GM12874 (cell line): ENCODE measurements at regions not wholly inside any gene's neighbourhood (a gene's known extent, or its start where the extent isn't known, plus 50 kb on each side); places are given as distances from the start of the nearest gene placed in this dataset.

ENCODE experiments used
- TF ChIP-seq, protein P1 (sequence below): IDR thresholded peaks from 2 replicates; pipeline ENCODE4 v1.5.1; 2011; ENCODE audit warnings: low read depth, mild to moderate bottlenecking, control low read depth, low read length, moderate library complexity; ENCODE audit not compliant: insufficient read depth

DNA sequence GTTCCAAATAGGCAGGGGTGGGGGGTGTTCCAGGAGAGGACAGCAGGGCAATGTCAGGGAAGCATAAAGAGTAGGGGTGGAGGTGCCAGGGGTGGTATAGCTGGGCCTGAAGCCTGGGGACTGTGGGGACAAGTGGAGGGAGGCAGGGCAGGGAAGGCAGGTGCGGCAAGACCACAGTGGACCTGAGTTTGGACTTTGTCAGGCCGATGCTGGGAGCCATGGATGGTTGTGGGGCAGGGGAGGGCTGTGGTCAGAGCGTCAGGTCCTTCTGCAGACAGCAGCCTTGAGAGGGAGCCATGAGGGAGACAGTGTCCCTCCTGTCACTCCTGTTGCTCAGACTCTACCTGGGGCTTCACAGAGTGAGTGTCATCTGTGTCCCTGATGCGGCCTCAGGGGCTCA is 320.3 kb downstream of the PTPRU start:
- TF ChIP-seq, protein P1, sequence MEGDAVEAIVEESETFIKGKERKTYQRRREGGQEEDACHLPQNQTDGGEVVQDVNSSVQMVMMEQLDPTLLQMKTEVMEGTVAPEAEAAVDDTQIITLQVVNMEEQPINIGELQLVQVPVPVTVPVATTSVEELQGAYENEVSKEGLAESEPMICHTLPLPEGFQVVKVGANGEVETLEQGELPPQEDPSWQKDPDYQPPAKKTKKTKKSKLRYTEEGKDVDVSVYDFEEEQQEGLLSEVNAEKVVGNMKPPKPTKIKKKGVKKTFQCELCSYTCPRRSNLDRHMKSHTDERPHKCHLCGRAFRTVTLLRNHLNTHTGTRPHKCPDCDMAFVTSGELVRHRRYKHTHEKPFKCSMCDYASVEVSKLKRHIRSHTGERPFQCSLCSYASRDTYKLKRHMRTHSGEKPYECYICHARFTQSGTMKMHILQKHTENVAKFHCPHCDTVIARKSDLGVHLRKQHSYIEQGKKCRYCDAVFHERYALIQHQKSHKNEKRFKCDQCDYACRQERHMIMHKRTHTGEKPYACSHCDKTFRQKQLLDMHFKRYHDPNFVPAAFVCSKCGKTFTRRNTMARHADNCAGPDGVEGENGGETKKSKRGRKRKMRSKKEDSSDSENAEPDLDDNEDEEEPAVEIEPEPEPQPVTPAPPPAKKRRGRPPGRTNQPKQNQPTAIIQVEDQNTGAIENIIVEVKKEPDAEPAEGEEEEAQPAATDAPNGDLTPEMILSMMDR, result no peak

DNA sequence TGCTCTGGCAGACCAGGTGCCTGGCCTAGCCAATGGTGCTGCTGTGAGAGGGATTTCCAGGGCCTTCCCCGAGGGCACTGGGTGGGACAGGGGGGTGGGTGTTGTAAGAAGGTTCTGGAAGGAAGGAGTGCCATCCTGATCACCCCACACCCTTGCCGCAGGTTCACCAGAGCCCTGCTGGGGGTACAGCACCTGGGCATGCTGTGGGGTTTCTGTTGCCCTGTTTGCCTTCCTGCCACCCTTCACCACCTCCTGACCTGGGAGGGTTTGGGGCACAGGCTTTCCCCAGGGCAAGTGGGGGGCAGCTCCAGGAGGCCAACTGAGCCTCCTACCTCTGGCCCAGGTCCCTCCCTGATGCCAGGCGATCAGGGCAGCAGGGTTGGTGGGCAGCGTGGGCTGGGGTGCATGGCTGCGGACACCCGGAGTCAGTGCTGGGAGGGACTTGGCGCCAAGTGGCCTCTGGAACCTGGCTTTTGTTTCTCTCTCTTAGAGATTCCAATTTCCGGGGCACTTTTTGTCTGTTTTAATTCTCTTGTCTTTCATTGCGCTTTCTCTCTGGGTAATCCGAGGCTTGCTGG is 318.8 kb downstream of the PTPRU start:
- TF ChIP-seq, protein P1, result no peak

DNA sequence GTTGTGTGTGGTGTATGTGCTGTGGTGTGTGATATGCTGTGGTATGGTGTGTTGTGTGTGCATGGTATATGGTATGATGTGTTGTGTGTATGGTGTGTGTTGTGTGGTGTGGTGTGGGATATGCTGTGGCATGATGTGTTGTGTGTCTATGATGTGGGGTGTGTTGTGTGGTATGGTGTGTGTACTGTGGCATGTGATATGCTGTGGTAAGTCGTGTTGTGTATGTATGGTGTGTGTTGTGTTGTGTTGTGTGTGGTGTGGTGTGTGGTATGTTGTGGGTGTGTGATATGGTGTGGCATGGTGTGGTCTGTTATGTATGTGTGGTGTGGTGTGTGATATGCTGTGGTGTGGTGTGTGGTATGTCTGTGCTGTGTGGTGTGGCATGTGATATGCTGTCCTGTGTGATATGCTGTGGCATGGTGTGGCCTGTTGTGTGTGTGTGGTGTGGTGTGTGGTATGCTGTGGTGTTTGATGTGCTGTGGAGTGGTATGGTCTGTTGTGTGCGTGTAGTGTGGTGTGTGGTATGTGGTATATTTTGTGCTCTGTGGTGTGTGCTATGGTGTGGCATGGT is 318.0 kb downstream of the PTPRU start:
- TF ChIP-seq, protein P1, result no peak

DNA sequence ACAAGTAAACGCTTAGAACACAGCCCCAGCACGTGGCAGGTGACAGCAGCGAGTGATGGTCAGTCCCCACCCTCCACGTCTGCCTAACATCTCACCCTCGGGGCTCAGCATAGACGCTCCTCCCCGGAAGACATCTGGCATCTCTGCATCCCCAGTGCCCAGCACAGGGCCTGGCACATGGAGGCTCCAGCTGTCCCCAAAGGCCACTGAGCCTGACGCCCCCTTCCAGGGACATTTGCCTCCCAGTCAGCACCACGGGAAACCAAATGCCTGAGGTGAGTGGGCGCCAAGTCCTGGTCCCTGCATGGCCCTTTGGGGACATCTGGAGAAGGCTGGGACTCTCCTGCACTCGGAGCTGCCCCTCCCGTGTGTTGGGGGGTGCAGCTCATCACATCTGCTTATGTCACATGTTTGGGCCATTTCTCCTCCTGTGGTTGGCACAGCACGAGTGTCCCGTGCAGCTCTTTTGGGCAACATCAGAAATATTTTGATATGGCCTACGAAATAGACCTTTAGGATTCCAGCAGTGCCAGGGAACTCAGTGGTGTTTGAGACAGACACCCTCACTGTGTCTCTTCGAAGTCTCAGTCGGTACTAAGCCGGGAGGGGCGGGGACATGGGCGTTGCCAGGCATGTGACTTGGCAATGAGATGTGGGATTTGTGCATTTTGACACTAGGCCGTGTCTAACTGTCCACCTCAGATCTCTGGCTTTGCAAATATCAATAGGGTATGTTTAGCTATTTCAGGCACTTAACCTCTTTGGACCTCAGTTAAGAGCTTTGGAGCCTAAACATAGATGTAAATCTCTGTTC is 315.0 kb downstream of the PTPRU start:
- TF ChIP-seq, protein P1, result no peak

DNA sequence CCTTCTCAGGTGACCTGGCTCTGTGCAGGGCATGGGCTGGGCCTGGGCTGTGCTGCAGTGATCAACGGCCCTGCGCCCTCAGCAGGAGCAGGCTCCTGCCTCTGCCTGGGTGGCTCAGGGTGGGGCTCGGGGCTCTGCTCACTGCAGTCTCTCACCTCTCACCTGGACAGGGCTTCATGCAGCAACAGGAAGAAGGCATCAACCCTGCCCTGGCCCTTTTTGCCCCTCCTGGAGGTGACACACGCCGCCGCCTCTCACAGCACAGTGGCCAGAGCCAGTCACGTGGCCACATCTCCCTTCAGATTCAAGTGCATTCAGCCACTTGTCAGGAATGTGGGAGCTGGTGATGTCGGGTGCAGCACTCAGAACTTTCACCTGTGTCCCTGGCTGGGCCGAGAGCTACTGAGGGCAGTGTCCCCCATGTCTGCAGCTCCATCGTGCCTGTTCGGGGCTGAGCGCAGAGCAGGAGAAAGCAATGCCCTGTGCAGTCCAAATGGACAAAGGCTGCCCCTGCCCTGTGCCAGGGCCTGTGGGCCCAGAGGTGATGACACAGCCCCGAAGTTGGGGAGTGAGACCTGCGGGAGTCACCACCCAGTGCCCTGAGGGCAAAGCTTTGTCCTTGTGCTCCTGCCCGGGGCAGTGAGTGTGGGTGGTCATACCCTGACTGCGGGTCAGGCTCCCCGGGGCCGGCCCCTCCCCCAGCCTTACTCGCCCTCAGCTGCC is 314.0 kb downstream of the PTPRU start:
- TF ChIP-seq, protein P1, result no peak

DNA sequence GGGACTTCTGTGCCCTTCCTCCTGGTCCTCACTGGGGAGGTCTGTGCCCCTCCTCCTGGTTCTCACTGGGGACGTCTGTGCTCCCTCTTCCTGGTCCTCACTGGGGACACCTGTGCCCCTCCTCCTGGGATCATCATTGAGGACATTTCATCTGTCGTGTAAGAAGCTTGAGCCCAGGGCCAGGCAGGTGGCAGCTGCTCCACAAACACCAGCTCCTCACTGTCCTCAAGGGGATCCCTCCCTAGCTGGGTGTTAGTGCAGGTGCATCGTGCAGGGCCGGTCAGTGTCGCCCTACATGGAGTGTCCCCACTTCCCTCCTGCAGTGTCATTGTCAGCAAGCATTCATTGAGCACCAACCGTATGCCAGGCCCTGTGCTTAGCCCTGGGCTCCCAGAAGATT is 312.7 kb downstream of the PTPRU start:
- TF ChIP-seq, protein P1, result no peak

DNA sequence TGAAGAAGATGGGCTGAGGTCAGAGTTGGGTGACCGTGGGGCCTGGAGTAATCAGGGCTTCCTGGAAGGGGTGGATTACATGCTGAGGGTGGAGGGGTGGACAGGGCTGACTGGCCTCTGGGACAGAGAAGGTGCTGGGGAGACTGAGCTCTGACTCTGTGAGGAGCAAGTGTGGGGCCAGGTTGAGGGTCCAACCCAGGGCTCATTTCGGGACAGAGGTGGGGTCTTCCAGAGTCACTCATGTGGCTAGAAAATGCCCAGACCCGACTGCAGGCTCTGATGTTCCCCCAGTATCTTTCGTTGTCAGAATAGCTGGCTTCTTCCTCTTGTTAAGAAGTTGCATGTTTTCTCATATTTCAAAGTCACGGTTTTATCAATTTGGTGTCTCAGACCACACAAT is 311.8 kb downstream of the PTPRU start:
- TF ChIP-seq, protein P1, result no peak
